IMR-90 (cell line): ENCODE measurements at regions not wholly inside any gene's neighbourhood (a gene's known extent, or its start where the extent isn't known, plus 50 kb on each side); places are given as distances from the start of the nearest gene placed in this dataset.

Experiments
- ATAC-seq: fragments of 200-7000 bp; cut with Tn5 transposase; 2 replicates; pipeline ENCODE4 v1.9.1; 2020; ENCODE audit warnings: low read depth, mild to moderate bottlenecking, moderate library complexity
- BruUV-seq: library from RNA; stranded (reverse); fragments of 400-500 nt; replicated peaks from 2 replicates; lab custom pipeline; 2021; lab: Mats Ljungman, UMichigan
- CTCF ChIA-PET: fragments of 300-600 bp; formaldehyde crosslinking; extraction: SDS; loops from one replicate; lab custom pipeline; 2021; ENCODE audit warnings: antibody characterized with exemption; lab: Yijun Ruan, JAX
- POLR2A ChIA-PET: fragments of 300-600 bp; sonication (Branson Sonifier 250); formaldehyde crosslinking; loops from one replicate; lab custom pipeline; 2022; ENCODE audit warnings: antibody characterized with exemption; ENCODE audit not compliant: unreplicated experiment; lab: Charles Lee
- DNase-seq: peaks from one replicate; pipeline ENCODE4 v3.0.0; 2013
- H2AFZ ChIP-seq: replicated peaks from 2 replicates; pipeline ENCODE3; 2013; ENCODE audit warnings: low read length, mild to moderate bottlenecking; ENCODE audit not compliant: poor library complexity
- H2AK5ac ChIP-seq: 2 replicates; pipeline ENCODE4 v1.6.1; 2013; ENCODE audit warnings: low read depth, low read length, inconsistent platforms
- H2AK9ac ChIP-seq: replicated peaks from 2 replicates; pipeline ENCODE3; 2013; ENCODE audit warnings: mild to moderate bottlenecking, low read depth, low read length, moderate library complexity; ENCODE audit not compliant: poor library complexity
- H2BK120ac ChIP-seq: 2 replicates; pipeline ENCODE4 v1.6.1; 2013; ENCODE audit warnings: low read depth, low read length, inconsistent platforms
- H2BK15ac ChIP-seq: 3 replicates; pipeline ENCODE4 v1.6.1; 2013; ENCODE audit warnings: low read depth, low read length, inconsistent platforms
- H2BK20ac ChIP-seq: 2 replicates; pipeline ENCODE4 v1.6.1; 2013; ENCODE audit warnings: low read depth, mild to moderate bottlenecking, inconsistent platforms, low read length, moderate library complexity
- H2BK5ac ChIP-seq: 2 replicates; pipeline ENCODE4 v1.6.1; 2013; ENCODE audit warnings: mild to moderate bottlenecking, low read depth, low read length, inconsistent platforms; ENCODE audit not compliant: poor library complexity, severe bottlenecking
- H3K14ac ChIP-seq: replicated peaks from 2 replicates; pipeline ENCODE4 v1.6.1; 2013; ENCODE audit warnings: low read depth, low read length, inconsistent platforms
- H3K18ac ChIP-seq: 2 replicates; pipeline ENCODE4 v1.6.1; 2013; ENCODE audit warnings: low read depth, low read length, control low read depth
- H3K23ac ChIP-seq: 2 replicates; pipeline ENCODE4 v1.6.1; 2013; ENCODE audit warnings: low read depth, low read length, inconsistent platforms
- H3K27ac ChIP-seq: 2 replicates; pipeline ENCODE4 v1.5.1; 2013; ENCODE audit warnings: mild to moderate bottlenecking, control low read depth, low read length; ENCODE audit not compliant: insufficient read depth
- H3K27me3 ChIP-seq: 2 replicates; pipeline ENCODE4 v1.6.1; 2013; ENCODE audit warnings: low read length; ENCODE audit not compliant: control insufficient read depth, insufficient read depth
- H3K36me3 ChIP-seq: 2 replicates; pipeline ENCODE4 v1.6.1; 2013; ENCODE audit warnings: low read length, mixed read lengths; ENCODE audit not compliant: control insufficient read depth, insufficient read depth
- H3K4ac ChIP-seq: 2 replicates; pipeline ENCODE4 v1.6.1; 2013; ENCODE audit warnings: low read depth, low read length, inconsistent platforms
- H3K4me1 ChIP-seq: 2 replicates; pipeline ENCODE4 v1.6.1; 2013; ENCODE audit warnings: low read length, mixed read lengths; ENCODE audit not compliant: control insufficient read depth, insufficient read depth
- H3K4me2 ChIP-seq: 2 replicates; pipeline ENCODE4 v1.6.1; 2013; ENCODE audit warnings: low read depth, mild to moderate bottlenecking, control low read depth, low read length, moderate library complexity
- H3K4me3 ChIP-seq: 2 replicates; pipeline ENCODE4 v1.5.1; 2013; ENCODE audit warnings: low read depth, mild to moderate bottlenecking, control low read depth, low read length, moderate library complexity; ENCODE audit not compliant: insufficient read depth
- H3K56ac ChIP-seq: 2 replicates; pipeline ENCODE4 v1.6.1; 2013; ENCODE audit warnings: low read length, inconsistent platforms; ENCODE audit not compliant: insufficient read depth; ENCODE audit errors: extremely low read depth
- H3K79me1 ChIP-seq, 2 experiments: 2 replicates each; pipeline ENCODE4 v1.6.1; 2013; ENCODE audit warnings: low read length in 2 of 2, inconsistent platforms in 1 of 2, low read depth in 1 of 2
- H3K9ac ChIP-seq: 2 replicates; pipeline ENCODE4 v1.6.1; 2013; ENCODE audit warnings: low read depth, low read length, control low read depth
- H3K9me1 ChIP-seq: 2 replicates; pipeline ENCODE4 v1.6.1; 2013; ENCODE audit warnings: low read length, inconsistent platforms; ENCODE audit not compliant: insufficient read depth
- H3K9me3 ChIP-seq: 2 replicates; pipeline ENCODE4 v1.6.1; 2013; ENCODE audit warnings: low read length; ENCODE audit not compliant: control insufficient read depth, insufficient read depth
- H4K20me1 ChIP-seq: 2 replicates; pipeline ENCODE4 v1.6.1; 2013; ENCODE audit warnings: low read length, inconsistent platforms; ENCODE audit not compliant: insufficient read depth
- H4K5ac ChIP-seq: 2 replicates; pipeline ENCODE4 v1.6.1; 2013; ENCODE audit warnings: mild to moderate bottlenecking, low read depth, low read length, control low read depth
- H4K8ac ChIP-seq, 2 experiments: 2 replicates each; pipeline ENCODE4 v1.6.1; 2013; ENCODE audit warnings: low read depth in 2 of 2, low read length in 2 of 2, control low read depth in 1 of 2, inconsistent platforms in 1 of 2
- H4K91ac ChIP-seq: 2 replicates; pipeline ENCODE4 v1.6.1; 2013; ENCODE audit warnings: low read depth, low read length, inconsistent platforms; ENCODE audit not compliant: insufficient read depth
- CEBPB ChIP-seq: IDR thresholded peaks from 2 replicates; pipeline ENCODE4 v1.6.1; 2012; ENCODE audit warnings: low read depth, low read length, improper control_type of control experiment
- MAZ ChIP-seq: IDR thresholded peaks from 2 replicates; pipeline ENCODE4 v1.6.1; 2012; ENCODE audit warnings: low read depth, mild to moderate bottlenecking, low read length, improper control_type of control experiment, moderate library complexity, borderline replicate concordance
- NFE2L2 ChIP-seq: fragments of 150-350 bp; IDR thresholded peaks from 2 replicates; pipeline ENCODE4 v1.6.1; 2016; ENCODE audit warnings: low read depth, mild to moderate bottlenecking, low read length
- WGBS, 2 experiments: methylation state at CpG; one replicate each; pipeline versions ENCODE4 v1.1.5 to v1.1.7; 2013; ENCODE audit warnings: missing lambda C conversion rate in 2 of 2; ENCODE audit not compliant: insufficient read length in 1 of 2; ENCODE audit errors: extremely low coverage in 2 of 2; 5-methylcytosine and 5-hydroxymethylcytosine counted together
- dilution Hi-C: fragments of 300-500 bp; cut with HindIII; formaldehyde crosslinking; loops from one replicate; pipeline ENCODE4 v1.14.3; 2018; ENCODE audit warnings: low sequenced_read_pairs; ENCODE audit not compliant: unreplicated experiment
- in situ Hi-C: fragments of 300-500 bp; cut with MboI; formaldehyde crosslinking; loops from 3 replicates; pipeline ENCODE4 v1.14.3; 2019; ENCODE audit warnings: low sequenced_read_pairs, inconsistent platforms, mixed read lengths
- intact Hi-C: fragments of 100-400 bp; cut with micrococcal nuclease; formaldehyde crosslinking; loops from 2 replicates; pipeline ENCODE4 v1.10.0; 2022

- POLR2A ChIA-PET: no interaction called here
- Histone ChIP-seq H3K79me1 (no peaks in the 10 kb centered on the region), H2BK20ac (no peak overlapping the region), H2AK9ac (no peak overlapping the region), H3K9ac (no peak overlapping the region), H3K4me3 (no peak overlapping the region), H2BK5ac (no peak overlapping the region), H3K27ac (no peak overlapping the region), H3K27me3 (peaks cover 34% of the 10 kb centered on the region), H3K9me1 (no peaks in the 10 kb centered on the region), H4K5ac (no peak overlapping the region), H3K9me3 (no peaks in the 10 kb centered on the region), H3K56ac (no peak overlapping the region), H2BK15ac (no peak overlapping the region), H3K4ac (no peak overlapping the region), H4K20me1 (no peaks in the 10 kb centered on the region), H2AFZ (no peak overlapping the region), H3K4me1 (no peaks in the 10 kb centered on the region), H3K4me2 (no peak overlapping the region), H4K8ac (no peak overlapping the region), H3K23ac (no peak overlapping the region), H3K36me3 (no peaks in the 10 kb centered on the region), H3K18ac (no peak overlapping the region), H3K14ac (no peak overlapping the region), H2BK120ac (no peak overlapping the region), H4K91ac (no peak overlapping the region), H2AK5ac (no peak overlapping the region)
- dilution Hi-C loops: no loop called here
- CTCF ChIA-PET: interaction anchor here (0.7 kb wide), 1 partner anchor 11 kb away, joined by 3 read pairs; no protein-coding TSS in a partner anchor
- no TSS peak for BruUV-seq
- no CpG with 5 or more reads among the region's 5 CpGs for WGBS, 2 experiments
- intact Hi-C loops: no loop called here
- DNase-seq (no peak), ATAC-seq (no peak)
- in situ Hi-C loops: no loop called here
- no peak for TF ChIP-seq CEBPB
- TF ChIP-seq NFE2L2: no peak
- TF ChIP-seq MAZ: no peak
Measured at GRCh38 chr22:22185844-22186499, 58.6 kb upstream of the VPREB1 start.
